CD4-positive, alpha-beta T cell treated with Interleukin-12 subunit alpha and Interleukin-12 subunit beta, for 1 hour (primary cell): ENCODE measurements at regions not wholly inside any gene's neighbourhood (a gene's known extent, or its start where the extent isn't known, plus 50 kb on each side); places are given as distances from the start of the nearest gene placed in this dataset.

Experiments
- DNase-seq: peaks from one replicate; pipeline ENCODE4 v3.0.0-alpha.2; 2020

DNA sequence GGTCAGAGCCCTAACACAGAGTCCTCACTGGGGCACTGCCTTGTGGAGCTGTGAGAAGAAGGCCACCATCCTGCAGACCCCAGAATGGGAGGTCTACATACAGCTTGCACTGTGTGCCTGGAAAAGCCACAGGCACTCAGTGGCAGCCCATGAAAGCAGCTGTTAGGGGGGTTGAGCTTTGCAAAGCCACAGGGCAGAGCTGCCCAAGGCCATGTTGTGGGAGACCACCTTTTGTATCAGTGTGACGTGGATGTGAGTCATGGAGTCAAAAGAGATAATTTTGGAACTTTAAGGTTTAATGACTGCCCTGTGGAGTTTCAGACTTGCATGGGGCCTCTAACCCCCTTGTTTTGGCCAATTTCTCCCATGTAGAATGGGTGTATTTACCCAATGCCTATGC, 52.9 kb upstream of the TPRG1 start:
- no peak for DNase-seq

DNA sequence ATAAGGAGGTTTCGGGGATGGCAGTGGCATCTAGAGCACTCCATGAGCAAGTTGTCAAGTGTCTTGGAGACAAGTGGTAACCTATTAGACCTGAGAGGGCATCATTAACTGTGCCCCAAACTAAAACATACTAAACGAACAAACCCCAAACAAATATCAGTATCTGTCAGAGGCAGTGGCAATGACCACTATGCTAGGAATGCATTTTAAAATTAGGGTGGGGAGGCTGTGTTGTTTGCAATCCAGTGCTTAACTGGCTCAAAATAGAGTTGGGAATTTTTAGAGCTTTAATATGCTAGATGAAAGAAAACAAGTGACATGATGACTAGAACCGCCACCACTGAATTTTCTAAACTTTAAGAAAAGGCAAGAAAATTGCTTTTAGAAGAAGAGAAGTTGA, 51.8 kb upstream of the TPRG1 start:
- no peak for DNase-seq

DNA sequence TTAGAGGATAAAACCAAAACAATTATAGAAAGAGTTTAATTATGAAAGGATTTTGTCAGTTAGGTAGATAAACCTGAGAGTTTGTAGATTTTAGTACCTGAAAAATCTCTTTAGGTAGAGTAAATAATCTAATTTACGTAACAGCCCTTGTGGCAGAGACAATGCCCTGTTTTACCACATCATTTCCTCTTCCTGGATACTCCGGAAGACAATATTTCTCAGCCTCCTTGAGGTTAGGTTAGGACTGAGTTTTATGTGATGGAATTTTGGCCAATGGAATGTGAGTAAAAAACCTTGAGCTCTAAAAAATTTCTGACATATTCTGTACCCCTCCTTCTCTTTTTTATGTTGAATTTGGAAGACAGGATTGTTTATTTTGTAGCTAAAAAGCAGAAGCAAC, 50.7 kb upstream of the TPRG1 start:
- peak; percentile 64 for DNase-seq
